HS-5 (cell line): ENCODE measurements at regions not wholly inside any gene's neighbourhood (a gene's known extent, or its start where the extent isn't known, plus 50 kb on each side); places are given as distances from the start of the nearest gene placed in this dataset.
"Not testable (repeated sequence)": the region's sequence is repeated elsewhere in the genome, so short reads cannot be mapped to it uniquely, and the experiment has no call there.

Experiments used
- DNase-seq: peaks from one replicate; pipeline ENCODE4 v3.0.0-alpha.2; 2012; ENCODE audit warnings: low read depth

DNA sequence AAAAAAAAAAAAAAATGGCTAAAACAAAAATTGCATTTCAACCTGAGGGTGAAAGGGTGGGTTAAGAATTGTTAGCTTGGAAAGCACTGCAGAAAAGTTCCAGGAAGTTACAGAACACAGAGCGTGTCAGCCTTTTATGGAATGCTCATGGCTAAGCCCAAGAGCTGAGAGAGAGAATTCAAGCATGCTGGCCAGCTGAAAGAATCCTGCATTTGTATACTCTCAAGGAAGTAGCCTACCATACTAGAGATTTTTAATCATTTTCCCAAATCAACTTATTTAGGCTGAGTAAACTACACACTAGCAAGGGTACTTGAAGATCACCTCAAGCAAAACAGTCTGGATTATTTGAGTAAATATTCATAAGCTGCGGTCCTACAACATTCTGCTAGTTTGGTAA lies 153.9 kb downstream of the KCNJ2 start:
- DNase-seq: no peak

DNA sequence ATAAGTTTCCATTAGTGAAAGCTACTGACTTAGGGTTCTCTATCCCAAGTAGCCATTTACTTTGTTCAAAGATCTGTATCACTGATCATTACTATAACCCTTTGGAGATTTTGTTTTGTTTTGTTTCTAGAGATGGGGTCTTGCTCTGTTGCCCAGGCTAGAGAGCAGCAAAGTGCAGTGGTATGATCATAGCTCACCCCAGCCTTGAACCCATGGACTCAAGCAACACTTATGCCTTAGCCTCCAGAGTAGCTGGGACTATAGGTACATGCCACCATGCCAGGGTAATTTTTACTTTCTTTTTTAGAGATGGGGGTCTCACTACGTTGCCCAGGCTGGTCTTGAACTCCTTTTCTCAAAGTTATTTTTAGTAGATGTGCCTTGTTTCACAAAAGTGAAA lies 154.7 kb downstream of the KCNJ2 start:
- DNase-seq: no peak

DNA sequence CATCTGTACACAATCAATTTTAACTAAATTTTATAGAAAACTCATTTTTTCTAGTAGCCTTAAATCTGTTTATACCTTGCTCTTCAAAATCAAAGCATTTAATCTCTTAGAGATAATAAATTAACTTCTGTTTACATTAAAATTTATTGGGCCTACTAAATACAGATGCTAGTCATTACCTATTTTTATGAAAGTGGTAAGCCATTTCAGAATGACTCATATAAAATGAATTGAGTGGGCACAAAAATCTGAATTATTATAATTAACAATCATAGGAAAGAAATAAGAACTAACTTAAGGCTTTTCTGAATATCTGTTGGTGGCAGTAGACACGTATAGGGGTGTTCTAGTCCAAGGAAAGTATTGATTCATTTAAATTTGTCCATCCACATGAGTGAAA lies 157.9 kb downstream of the KCNJ2 start:
- no peak for DNase-seq

DNA sequence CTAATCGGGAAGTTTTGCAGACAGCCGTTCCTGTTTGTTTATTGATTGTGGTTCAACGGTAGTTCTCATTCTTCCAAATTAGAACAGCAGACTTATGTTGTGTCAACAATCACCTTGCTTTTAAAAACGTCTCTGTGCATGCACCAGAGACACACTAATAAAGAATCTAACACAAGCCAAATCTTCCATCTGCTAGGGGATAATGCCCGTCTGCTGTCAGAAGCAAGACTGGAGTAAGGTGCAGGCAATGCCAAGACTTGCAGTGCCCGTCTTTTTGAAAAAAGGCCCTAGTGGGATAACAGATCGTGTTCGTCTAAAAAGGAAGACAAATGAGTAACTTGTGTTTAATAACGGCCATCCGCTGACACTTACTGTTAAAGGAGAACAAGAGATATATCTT lies 158.4 kb downstream of the KCNJ2 start:
- DNase-seq: no peak

DNA sequence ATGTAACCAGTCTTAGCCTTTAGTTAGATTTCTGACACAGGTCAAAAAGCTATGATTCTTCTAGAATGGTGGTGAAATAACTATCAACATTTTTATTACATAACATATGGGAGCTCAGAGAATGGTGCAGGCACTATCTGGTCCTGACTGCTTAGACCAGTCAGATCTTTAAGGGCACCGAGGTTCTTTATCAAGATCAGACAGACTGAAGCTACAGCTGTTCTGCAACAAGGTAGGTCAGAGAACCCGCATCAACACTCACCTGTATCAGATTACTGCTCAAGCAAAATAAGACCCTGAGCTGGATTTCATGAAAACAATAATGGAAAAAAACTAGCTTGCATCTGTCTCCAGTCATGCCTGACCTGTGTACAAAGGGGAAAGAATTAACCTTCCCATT lies 160.4 kb downstream of the KCNJ2 start:
- DNase-seq: no peak

DNA sequence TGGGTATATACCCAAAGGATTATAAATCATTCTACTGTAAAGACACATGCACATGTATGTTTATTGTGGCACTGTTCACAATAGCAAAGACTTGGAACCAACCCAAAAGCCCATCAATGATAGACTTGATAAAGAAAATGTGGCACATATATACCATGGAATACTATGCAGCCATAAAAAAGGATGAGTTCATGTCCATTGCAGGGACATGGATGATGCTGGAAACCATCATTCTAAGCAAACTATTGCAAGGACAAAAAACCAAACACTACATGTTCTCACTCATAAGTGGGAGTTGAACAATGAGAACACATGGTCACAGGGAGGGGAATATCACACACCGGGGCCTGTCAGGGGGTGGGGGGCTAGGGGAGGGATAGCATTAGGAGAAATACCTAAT lies 161.7 kb downstream of the KCNJ2 start:
- not testable (repeated sequence) for DNase-seq

DNA sequence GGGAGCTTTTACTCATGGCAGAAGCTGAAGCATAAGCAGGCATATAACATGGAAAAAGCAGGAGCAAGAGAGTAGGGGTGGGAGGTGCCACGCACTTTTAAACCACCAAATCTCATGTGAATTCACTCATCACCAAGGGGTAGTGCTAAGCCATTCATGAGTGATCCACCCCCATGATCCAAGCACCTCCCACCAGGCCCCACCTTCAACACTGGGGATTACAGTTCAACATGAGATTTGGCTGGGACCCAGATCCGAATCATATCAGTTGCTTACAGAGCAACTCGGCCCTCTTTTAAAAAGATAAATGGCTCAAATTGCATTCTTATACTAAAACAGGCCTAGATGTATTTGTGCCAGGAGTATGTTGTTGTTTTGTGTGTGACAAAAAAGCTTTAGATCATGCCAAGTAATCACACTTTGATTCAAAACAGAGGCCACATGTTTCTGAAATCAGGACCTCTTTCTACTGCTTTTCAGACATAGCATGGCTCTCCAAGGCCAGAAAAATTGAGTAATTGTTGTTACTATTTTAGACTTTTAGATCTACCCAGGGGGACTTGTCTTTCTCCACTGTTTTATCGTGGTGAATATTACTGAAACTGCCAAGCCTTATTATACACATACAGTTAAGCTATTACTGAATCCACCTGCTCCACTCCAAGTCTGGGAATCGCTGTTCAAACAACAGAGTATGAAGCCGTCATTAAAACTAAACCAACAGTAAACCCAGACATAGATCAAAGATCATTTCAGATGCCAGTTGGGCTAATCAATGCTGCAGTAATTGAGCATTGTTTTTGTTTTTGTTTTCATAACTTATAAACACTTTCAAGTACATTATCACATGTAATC lies 163.3 kb downstream of the KCNJ2 start:
- no peak for DNase-seq

DNA sequence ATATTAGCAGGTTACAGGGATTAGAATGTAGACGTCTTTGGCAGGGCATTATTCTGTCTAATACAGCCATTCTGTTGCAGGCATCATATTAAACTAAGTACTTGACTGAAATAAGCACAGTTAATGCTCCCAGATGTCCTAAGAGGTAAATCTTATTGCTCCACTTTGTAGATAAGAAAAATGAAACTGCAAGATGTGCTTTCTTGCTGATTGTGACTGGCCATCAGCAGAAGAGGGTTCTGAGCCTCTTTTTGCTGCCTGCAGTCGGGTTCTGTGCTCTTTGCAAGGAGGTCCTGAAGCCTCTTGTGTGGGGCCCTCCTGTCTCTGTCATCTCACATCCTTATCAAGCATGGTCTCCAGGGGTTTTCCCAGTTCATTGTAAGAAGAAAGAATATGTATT lies 167.1 kb downstream of the KCNJ2 start:
- DNase-seq: no peak

DNA sequence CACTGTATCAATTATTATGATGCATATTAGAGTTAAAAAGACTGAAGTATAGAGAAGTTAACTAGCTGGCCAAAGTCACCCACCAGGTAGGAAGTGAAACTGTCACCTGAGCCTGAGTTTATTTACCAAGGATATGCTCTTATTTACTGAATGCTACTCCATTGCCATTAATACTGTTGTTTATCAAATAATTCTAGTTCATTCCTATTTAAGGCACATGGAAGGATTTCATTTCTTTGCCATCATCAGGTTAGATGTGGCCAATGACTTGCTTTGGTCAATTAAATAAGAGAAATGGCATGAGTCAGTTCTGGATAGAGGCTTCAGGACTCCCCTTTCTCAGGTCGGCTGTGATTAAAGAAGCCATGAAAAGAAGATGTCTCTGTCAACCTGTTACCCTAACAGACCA lies 169.6 kb downstream of the KCNJ2 start:
- no peak for DNase-seq

DNA sequence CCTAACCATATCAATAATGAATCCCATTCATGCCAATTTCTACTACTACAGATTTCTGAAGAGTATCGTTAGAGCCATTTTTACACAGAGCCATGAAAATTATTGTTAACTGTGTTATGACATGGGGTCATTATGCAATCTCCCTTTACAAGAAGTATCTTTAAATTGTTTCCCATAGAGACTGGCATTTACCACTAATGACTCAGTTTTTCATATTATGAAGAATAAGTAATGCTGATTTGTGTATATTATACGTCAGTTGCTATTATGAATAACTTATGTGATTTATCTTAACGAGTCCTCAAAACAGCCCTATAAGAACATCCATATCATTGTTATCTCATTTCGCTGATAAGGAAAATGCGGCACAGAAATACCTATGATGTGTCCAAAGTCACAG lies 173.8 kb downstream of the KCNJ2 start:
- no peak for DNase-seq

DNA sequence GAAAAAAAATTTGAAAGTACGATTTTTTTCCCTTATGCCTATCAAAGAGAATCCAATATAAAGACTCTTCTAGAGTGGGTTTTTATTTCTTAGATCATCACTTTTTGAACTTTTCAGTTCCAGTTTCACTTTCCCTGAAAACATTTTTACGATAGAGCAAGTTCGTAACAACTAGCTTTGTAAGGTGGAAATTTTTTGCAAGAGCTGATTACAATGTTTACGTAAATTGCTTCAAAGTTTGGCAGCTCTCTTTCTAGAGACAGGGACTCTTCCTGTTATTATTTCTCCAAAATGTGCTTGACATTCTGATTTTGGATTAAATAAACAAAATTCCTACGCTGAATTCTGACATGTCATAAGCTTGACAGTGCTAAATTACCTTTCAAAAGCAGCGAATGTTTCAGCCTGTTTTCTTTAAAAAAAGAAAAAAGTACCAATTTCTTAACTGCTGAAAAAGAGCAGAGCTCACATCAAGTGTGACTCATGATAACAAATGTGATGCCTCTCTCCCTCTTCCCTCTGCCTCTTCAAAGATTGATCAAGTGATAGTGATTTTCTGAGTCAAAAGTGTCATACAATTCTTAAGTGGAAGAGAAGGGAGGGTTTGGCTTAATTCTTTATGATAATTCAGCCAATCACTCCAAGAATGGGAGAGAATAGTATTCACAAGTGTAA lies 175.2 kb downstream of the KCNJ2 start:
- DNase-seq: no peak

DNA sequence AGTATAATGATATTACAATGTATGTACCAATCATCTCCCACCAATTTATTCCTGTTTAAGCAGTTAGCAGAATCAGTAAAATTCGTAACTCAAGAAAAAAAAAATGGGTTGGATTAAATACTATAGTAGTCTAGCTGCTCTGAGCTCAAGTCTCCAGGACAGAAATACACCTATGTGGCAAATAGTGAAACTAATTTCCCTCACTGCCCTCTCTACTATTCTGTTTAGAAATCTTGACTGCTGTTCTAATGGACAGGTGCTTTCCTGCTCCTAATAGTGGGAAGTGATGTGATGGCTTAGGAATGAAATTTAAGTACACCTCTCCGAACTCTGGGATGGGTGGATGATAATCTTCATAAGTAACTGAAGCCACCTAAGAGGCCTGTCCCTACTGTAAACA lies 175.7 kb downstream of the KCNJ2 start:
- DNase-seq: no peak

DNA sequence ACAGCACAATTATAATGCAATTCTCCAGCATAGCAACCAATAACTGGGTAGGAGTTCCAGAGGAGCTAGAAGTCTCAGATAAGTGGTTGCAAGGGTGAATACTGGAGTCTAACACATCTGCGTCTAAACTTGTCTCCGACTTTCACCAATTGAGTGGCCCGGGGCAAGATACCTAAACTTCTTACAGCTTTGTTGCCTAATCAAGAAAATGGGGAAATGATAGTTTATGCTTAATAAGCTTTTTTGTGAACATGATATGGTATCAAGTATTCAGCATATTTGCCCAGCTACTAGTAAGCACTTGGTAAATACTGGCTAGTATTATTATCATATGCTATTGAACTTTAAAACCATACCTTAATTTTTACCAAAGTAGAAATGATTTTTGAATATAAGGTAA lies 183.5 kb downstream of the KCNJ2 start:
- no peak for DNase-seq

DNA sequence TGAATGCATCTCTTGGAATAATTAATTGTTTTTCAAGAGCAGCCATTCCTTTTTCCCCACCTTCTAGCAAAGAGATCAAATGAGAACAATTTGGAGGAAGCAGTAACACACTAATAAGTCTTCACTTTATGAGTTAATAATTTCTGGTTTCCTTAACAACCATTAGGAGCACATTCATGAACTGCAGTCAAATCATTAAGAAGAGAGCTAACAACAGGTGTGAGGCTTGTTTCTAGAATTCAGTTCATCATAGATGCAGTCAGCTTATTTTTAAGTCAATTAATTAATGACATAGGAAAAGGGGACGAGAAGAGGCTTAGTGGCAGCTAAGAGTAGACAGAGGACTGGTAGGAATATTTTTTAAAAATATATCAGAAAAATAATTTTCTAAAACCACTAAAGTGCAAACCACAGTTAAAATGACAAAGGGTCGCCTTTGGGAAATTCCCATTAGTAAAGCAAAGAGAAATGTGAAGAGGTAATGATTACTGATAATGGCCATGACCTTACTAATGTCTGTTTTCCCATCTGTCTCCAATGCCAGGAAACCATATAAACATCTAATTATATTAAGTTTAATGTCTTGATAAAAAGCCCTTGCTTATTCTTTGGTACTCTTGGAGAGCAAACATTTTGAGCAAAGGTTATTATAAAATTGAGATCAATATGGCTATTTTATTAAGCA lies 184.2 kb downstream of the KCNJ2 start:
- no peak for DNase-seq

DNA sequence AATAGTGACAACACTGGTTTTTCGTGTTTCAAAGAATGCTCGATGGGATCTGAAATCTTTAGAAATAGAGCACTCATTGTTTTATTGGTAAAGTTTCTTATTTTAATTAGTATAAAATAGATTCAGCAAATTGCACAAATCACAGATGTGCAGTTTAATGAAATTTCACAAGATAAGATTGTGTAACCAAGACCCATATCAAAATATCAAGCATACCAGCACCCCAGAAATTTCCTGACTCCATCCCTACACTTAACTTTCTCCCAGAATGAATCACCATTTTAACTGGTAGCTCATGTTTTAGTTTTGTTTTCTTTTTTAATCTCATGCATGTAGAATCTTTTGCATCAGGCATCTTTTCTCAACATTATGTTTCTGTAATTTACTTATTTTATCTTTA lies 185.9 kb downstream of the KCNJ2 start:
- no peak for DNase-seq

DNA sequence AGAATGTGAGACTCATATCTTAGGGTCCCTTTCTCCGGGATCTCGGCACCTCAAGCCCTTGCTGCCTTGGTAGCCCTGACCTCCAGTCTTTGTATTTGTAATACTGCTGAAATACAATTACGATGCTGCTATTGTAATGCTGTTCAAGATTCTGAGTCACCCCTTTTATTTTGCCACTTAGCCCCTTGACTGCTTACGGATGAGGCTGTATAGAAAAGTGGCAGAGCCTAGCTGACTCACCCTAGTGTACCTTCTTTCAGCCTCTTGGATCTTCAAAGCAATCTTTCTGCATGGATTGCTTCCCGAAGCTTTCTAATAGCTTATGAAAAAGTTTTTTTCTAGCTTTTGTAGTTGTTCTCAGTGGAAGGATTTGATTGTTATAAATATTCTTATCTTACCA lies 187.9 kb downstream of the KCNJ2 start:
- no peak for DNase-seq

DNA sequence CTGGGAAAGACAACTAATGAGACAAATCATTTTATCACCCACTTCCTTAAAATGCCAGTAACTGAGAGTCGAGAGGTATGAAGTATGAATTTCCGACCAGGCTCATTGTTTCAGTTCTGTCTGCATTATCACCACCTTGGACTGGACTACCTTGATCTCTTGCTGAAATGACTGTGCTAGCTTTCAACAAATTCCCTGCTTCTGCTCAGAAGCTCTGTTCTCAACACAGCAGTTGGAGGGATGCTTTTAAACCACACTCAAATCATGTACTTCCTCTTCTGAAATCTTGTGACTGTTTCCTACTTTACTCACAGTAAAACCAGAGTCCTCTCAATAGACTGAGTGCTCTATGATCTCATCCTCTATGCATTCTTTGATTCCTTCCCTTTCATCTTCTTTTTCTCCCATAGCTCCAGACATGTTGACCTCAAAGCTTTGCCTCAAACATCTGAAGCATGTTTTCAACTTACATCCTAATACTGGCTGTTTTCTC lies 195.8 kb downstream of the KCNJ2 start:
- peak; percentile 18 for DNase-seq

DNA sequence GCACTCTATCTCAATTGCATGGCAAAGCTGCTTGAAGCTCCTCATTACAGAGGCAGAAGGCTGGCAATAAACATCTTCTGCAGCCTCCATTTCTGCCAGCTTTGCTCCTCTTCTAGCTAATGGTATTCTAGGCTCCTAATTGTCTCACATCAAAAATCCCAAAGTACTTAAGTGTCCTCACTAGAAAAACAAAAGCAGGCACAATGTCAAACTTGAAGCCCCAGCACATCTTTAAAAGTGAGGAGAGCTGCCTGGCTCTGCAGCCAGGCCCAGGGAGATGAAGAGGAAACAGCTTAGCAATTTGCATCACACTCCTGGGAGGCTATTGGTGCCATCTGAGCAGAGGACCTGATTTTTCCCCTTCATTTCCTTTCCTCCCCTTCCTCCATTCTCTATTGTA lies 197.1 kb downstream of the KCNJ2 start:
- DNase-seq: no peak

DNA sequence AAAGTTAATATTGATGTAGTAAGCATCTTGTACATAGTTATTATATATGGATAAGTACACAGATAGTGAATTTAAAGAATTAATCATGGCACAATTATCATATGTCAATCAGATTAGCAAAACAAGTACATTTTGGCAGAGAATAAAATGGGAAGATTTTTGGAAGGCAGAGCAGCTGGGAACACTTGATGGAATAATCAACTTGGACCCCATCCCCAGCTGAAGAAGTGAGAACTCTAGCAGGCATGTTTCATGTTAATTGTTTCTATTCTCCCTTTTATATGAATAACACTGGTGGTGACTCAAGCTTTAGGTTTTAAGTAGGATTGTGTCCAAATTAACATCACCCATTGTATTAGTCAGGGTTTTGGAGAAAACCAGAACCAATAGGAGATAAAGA lies 198.7 kb downstream of the KCNJ2 start:
- DNase-seq: no peak

DNA sequence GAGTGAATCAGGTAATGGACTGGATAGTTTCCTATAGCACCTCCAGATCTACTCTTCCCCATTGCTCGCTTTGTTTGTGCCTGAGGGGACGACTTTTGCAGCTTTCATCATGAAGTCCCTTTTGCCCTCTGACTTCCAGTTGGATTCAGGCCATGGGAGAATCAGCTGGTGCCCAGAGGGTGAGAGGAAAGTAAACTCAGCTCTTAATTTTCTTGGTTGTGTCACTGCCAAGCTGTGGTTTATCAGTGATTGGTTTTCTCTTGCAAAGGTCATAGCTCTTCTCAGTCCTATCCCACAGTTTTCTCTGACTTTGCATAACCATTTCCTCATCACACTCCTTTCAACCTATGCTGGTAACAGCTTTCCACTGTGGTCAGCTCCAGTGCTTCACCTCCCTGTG lies 200.1 kb downstream of the KCNJ2 start:
- no peak for DNase-seq

DNA sequence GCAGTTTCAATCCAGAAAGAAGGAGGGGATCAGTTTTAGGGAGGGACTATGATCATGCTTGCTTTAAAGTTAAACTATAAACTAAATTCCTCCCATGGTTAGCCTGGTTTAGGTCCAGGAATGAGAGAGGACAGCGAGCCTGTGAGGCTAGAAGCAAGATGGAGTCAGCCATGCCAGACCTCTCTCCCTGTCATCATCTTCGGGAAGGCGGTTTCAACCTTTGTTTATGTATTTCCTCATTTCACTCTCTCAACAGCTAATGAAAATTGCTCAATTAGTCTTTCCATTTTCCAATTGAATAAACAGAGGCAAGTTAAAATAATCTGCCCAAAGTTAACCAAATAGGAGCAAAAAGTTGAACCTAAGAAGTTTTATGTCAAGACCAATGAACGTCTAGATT lies 201.5 kb downstream of the KCNJ2 start:
- DNase-seq: no peak

DNA sequence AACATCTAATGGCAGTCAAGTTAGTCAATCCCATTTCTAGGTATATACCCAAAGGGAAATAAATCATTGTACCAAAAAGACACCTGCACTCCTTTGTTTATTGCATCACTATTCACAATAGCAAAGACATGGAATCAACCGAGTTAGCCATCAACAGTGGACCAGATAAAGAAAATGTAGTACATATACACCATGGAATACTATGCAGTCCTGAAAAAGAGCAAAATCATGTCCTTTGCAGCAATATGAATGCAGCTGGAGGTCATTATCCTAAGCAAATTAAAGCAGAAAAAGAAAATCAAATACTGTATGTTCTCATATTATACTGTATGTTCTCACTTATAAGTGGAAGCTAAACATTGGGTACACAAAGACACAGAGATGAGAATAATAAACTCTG lies 204.0 kb downstream of the KCNJ2 start:
- no peak for DNase-seq

DNA sequence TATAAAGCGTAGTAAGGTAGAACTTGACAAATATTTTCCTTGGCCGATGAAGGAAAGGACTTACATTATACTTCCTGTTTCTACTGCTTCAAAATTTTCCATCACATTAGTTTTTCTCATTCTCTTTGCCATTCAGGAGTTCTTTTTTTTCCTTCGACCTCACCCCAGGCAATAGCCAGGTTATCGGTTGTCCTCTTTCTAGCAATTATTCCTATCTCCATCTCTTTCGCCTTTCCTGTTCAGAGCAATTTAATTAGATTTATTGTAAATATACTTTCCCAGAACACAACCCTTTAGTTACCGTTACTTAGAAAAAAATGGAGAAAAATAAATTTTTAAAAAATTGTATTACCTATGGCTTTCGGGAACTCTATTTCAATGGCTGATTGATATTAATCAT lies 205.2 kb downstream of the KCNJ2 start:
- no peak for DNase-seq
